ENCODE measurements at regions not wholly inside any gene's neighbourhood (a gene's known extent, or its start where the extent isn't known, plus 50 kb on each side); places are given as distances from the start of the nearest gene placed in this dataset.

GRCh38 chr6:94417363-94417762, 998.0 kb upstream of the EPHA7 start:
- TF ChIP-seq CTCF (IDR thresholded peaks at IDR 0.05; ENCODE audit: poor library complexity) (no peak), EZH2phosphoT487 (IDR thresholded peaks at IDR 0.05; ENCODE audit: low read depth, severe bottlenecking, unreplicated experiment) (no peak)
